Ascending aorta (tissue), 2 donors: ENCODE measurements at regions not wholly inside any gene's neighbourhood (a gene's known extent, or its start where the extent isn't known, plus 50 kb on each side); places are given as distances from the start of the nearest gene placed in this dataset.

Experiments
- DNase-seq, 2 donors: peaks; one replicate each; pipeline ENCODE4 v3.0.0-alpha.2; 2019; ENCODE audit warnings: low spot score in 2 of 2
- H3K27ac ChIP-seq, 2 donors: fragments of 200-600 bp; sonication (generic); one replicate each; pipeline ENCODE4 v1.5.1; 2016 to 2017; ENCODE audit warnings: mild to moderate bottlenecking in 1 of 2
- H3K27me3 ChIP-seq: fragments of 200-600 bp; sonication (generic); one replicate; pipeline ENCODE4 v1.5.1; 2017
- H3K36me3 ChIP-seq, 2 donors: fragments of 200-600 bp; sonication (generic); one replicate each; pipeline ENCODE4 v1.5.1; 2016
- H3K4me1 ChIP-seq, 2 donors: fragments of 200-600 bp; sonication (generic); one replicate each; pipeline ENCODE4 v1.5.1; 2016 to 2017; ENCODE audit warnings: mild to moderate bottlenecking in 1 of 2
- H3K4me3 ChIP-seq, 2 donors: fragments of 200-600 bp; sonication (generic); one replicate each; pipeline ENCODE4 v1.5.1; 2016 to 2017; ENCODE audit warnings: mild to moderate bottlenecking in 1 of 2
- H3K9me3 ChIP-seq, 2 donors: fragments of 200-600 bp; sonication (generic); one replicate each; pipeline ENCODE4 v1.5.1; 2016
- intact Hi-C: fragments of 100-400 bp; cut with DNase I; formaldehyde crosslinking; loops from one replicate; pipeline ENCODE4 v1.15.1; 2023
- TF ChIP-seq, protein P1 (sequence below), 3 experiments: fragments of 200-600 bp in 2 of 3; fragments of 450-650 bp in 1 of 3; sonication (generic) in 2 of 3; IDR thresholded peaks; one replicate each; pipeline ENCODE4 v1.5.1; 2016 to 2019; ENCODE audit warnings: antibody characterized with exemption in 3 of 3, mild to moderate bottlenecking in 1 of 3, moderate library complexity in 1 of 3

DNA sequence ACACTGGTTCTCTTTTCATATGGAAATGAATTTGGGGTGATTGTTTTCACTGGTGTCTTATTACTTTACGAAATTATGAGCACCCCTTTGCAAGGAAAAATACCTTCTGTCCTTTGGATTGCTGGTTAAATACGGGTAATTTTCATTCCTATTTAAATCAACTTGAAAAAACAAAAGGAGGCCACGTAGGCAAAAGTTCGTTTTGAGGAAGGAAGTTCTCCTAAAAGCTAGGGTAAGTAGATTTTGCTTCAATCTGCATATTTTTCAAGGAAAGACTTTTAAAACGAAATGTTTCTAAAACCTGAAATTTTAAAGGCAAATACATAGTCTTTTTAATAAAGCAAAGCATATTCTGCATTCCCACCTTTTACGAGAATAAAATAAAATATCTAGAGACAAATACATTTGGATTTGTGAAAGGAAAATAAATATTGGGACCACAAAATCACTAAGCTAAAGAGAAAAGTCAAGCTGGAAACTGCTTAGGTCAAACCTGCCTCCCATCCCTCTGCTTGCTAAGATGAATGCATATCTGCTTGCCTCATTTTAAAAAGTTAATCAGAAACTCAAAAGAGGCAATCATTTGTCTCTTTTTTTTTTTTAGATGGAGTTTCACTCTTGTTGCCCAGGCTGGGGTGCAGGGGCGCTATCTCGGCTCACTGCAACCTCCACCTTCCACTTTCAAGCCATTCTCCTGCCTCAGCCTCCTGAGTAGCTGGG, 70.9 kb upstream of the ETS2 start:
- intact Hi-C loops = loop anchor here (1.0 to 10.0 kb wide), 6 partner anchors 34 to 403 kb away; partner anchors contain the start of gene ETS2
- no peak for DNase-seq
- no peaks in the 10 kb centered on the region for H3K9me3 ChIP-seq
- peak overlapping the region; percentile 36 to 56 for H3K4me3 ChIP-seq
- no peaks in the 10 kb centered on the region for H3K27me3 ChIP-seq
- TF ChIP-seq, protein P1, sequence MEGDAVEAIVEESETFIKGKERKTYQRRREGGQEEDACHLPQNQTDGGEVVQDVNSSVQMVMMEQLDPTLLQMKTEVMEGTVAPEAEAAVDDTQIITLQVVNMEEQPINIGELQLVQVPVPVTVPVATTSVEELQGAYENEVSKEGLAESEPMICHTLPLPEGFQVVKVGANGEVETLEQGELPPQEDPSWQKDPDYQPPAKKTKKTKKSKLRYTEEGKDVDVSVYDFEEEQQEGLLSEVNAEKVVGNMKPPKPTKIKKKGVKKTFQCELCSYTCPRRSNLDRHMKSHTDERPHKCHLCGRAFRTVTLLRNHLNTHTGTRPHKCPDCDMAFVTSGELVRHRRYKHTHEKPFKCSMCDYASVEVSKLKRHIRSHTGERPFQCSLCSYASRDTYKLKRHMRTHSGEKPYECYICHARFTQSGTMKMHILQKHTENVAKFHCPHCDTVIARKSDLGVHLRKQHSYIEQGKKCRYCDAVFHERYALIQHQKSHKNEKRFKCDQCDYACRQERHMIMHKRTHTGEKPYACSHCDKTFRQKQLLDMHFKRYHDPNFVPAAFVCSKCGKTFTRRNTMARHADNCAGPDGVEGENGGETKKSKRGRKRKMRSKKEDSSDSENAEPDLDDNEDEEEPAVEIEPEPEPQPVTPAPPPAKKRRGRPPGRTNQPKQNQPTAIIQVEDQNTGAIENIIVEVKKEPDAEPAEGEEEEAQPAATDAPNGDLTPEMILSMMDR (IDR thresholded peaks at IDR 0.05) = no peak
- no peaks in the 10 kb centered on the region for H3K36me3 ChIP-seq
- peak overlapping the region; percentile 78 to 81 for H3K27ac ChIP-seq
- H3K4me1 ChIP-seq = peaks cover 0 to 20% of the 10 kb centered on the region in 2 donors

DNA sequence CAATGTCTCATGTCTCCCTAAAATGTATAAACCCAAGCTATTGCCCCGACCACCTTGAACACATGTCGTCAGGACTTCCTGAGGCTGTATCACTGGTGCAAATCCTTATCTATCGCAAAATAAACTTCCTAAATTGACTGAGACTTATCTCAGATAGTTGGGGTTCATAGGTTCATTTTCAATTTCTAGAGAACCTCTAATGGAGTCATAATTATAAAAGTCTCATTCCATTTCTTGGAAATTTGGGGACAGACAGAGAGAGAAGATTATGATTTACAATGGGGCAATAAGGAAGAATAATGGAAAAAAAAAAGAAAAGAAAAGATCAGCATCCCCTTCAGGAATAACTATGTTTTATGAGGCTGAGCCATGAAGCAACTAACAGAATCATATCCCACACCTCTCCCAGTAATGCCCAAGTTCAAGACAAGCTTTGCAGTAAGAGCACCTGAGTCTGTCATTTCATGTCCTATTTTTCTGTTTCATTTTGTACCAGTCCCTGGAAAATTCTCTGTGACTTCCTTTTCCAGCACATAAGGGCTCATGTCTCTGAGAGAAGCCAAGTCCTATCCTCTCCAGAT, 70.0 kb upstream of the ETS2 start:
- TF ChIP-seq, protein P1 (IDR thresholded peaks at IDR 0.05) = no peak
- H3K36me3 ChIP-seq = no peaks in the 10 kb centered on the region
- H3K9me3 ChIP-seq = no peaks in the 10 kb centered on the region
- no peak overlapping the region for H3K4me3 ChIP-seq
- intact Hi-C loops = loop anchor here (2.0 to 10.0 kb wide), 2 partner anchors 33 to 189 kb away; no protein-coding TSS in a partner anchor
- H3K27ac ChIP-seq = peak overlapping the region; percentile 78 to 81
- H3K4me1 ChIP-seq = peaks cover 0 to 12% of the 10 kb centered on the region in 2 donors
- DNase-seq = no peak
- H3K27me3 ChIP-seq = no peaks in the 10 kb centered on the region

DNA sequence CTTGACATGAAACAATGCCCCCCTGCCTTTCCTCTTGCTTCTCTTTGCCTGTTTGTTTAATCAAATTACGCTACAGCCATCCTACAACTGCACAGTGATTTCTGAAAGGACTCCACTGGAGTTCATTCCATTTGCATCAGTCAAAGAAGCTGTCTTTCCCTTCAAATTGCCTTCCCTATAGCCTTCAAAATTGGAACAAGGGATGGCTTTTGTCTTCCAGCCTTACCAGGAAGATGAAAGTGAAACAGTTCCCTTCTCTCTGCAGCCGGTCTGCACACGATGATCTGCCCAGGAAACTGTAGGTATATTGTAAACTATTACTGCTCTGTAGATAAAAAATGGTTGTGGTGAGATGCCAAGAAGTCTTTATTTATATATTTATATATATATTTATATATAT, 65.6 kb upstream of the ETS2 start:
- Histone ChIP-seq H3K27ac (no peak overlapping the region), H3K4me1 (peaks cover 0 to 5% of the 10 kb centered on the region in 2 donors), H3K27me3 (no peaks in the 10 kb centered on the region), H3K9me3 (no peaks in the 10 kb centered on the region), H3K4me3 (no peak overlapping the region), H3K36me3 (no peaks in the 10 kb centered on the region)
- no peak for DNase-seq
- TF ChIP-seq, protein P1 (IDR thresholded peaks at IDR 0.05) = no peak
- intact Hi-C loops = no loop called here

DNA sequence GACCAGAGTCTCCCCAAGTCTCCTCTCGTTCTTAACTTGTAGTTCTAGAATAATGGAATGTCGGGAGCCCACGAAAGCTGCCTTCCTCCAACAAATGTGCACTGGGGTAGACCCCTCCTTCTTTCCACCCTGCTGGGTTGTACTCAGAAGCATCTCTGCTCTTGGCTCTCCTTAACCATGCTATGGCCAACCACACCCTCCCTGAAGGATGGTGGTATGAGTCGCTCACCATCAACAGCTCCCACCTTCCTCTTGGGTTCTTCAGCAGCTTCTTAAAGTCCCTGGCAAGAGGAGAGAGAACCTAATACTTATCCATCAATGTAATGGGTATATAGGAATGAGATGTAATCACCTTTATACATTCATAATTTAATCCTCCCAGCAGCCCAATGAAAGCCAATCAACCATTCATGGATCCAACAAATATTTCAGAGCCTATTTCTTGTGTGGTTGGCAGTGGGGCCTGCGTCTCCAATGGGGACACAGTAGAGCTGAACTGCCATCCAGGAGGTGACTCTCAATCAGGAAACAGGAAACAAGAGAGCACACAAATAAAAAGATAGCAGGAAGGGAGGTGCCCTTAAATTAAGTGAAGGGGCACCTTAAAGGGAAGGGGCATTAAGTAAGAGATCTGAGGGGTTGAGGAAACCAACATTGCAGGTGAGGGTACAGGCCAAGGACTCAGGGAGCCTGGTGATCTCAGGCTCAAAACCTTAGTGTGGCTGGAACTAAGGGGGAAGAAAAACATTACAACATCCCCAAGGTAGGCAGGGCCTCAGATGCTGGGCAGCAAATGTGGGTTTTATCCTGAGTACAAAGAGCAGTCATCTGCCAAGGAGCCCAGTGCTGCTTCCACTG, 64.4 kb upstream of the ETS2 start:
- Histone ChIP-seq H3K27ac (no peak overlapping the region), H3K4me3 (no peak overlapping the region), H3K4me1 (no peaks in the 10 kb centered on the region), H3K9me3 (no peaks in the 10 kb centered on the region), H3K27me3 (no peaks in the 10 kb centered on the region), H3K36me3 (no peaks in the 10 kb centered on the region)
- TF ChIP-seq, protein P1 (IDR thresholded peaks at IDR 0.05) = no peak
- intact Hi-C loops = no loop called here
- no peak for DNase-seq

DNA sequence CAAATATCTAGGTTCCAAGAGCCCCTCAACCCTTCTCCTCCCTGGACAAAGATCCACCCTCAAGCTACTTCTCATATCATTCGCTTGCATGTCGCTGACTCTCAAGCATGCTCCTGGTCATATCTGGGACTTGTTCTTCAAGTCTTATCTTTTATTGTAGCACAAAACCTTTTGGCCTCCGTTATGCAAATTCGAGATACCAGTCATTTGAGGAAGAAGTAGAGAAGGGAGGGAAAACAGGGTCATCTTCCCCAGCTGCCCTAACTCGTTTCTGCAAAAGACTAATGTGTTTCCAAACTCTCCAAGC, 63.8 kb upstream of the ETS2 start:
- intact Hi-C loops = no loop called here
- DNase-seq = no peak
- Histone ChIP-seq H3K9me3 (no peaks in the 10 kb centered on the region), H3K36me3 (no peaks in the 10 kb centered on the region), H3K27me3 (no peaks in the 10 kb centered on the region), H3K27ac (no peak overlapping the region), H3K4me1 (no peaks in the 10 kb centered on the region), H3K4me3 (no peak overlapping the region)
- TF ChIP-seq, protein P1 (IDR thresholded peaks at IDR 0.05) = no peak
